MM.1S (cell line): ENCODE measurements at regions not wholly inside any gene's neighbourhood (a gene's known extent, or its start where the extent isn't known, plus 50 kb on each side); places are given as distances from the start of the nearest gene placed in this dataset.

ENCODE experiments used
- DNase-seq: peaks from one replicate; pipeline ENCODE4 v3.0.0-alpha.2; 2015
- H2AFZ ChIP-seq: fragments of 300-600 bp; sonication (generic); 2 replicates; pipeline ENCODE4 v1.6.0; 2016; ENCODE audit warnings: antibody characterized with exemption, low read length
- H3F3A ChIP-seq: fragments of 300-600 bp; sonication (generic); 2 replicates; pipeline ENCODE4 v1.6.1; 2016; ENCODE audit warnings: mild to moderate bottlenecking, antibody characterized with exemption, low read length, moderate library complexity, mixed read lengths; ENCODE audit not compliant: insufficient read depth
- H3K27ac ChIP-seq: fragments of 300-600 bp; sonication (generic); 2 replicates; pipeline ENCODE4 v1.5.1; 2016; ENCODE audit warnings: mild to moderate bottlenecking, low read length
- H3K27me3 ChIP-seq: fragments of 300-600 bp; sonication (generic); replicated peaks from 2 replicates; pipeline ENCODE4 v1.6.0; 2016; ENCODE audit warnings: low read length; ENCODE audit not compliant: insufficient read depth
- H3K36me3 ChIP-seq: fragments of 300-600 bp; sonication (generic); replicated peaks from 2 replicates; pipeline ENCODE4 v1.6.1; 2016; ENCODE audit warnings: mild to moderate bottlenecking, low read length, mixed read lengths; ENCODE audit not compliant: insufficient read depth
- H3K4me1 ChIP-seq: fragments of 300-600 bp; sonication (generic); 2 replicates; pipeline ENCODE4 v1.6.1; 2016; ENCODE audit warnings: low read length, mixed read lengths
- H3K4me2 ChIP-seq: fragments of 300-600 bp; sonication (generic); 2 replicates; pipeline ENCODE4 v1.6.0; 2016; ENCODE audit warnings: low read depth, low read length
- H3K4me3 ChIP-seq: fragments of 300-600 bp; sonication (generic); 2 replicates; pipeline ENCODE4 v1.5.1; 2016; ENCODE audit warnings: low read length, mixed read lengths
- H3K79me2 ChIP-seq: fragments of 300-600 bp; sonication (generic); 2 replicates; pipeline ENCODE4 v1.6.1; 2016; ENCODE audit warnings: mixed run types, low read length, mixed read lengths
- H3K9ac ChIP-seq: fragments of 300-600 bp; sonication (generic); 2 replicates; pipeline ENCODE4 v1.6.1; 2016; ENCODE audit warnings: low read length, mixed read lengths
- H3K9me2 ChIP-seq: fragments of 300-600 bp; sonication (generic); replicated peaks from 2 replicates; pipeline ENCODE4 v1.6.1; 2016; ENCODE audit warnings: mild to moderate bottlenecking, low read length, mixed read lengths; ENCODE audit not compliant: insufficient read depth
- H3K9me3 ChIP-seq: fragments of 300-600 bp; sonication (generic); replicated peaks from 2 replicates; pipeline ENCODE4 v1.6.1; 2016; ENCODE audit warnings: mild to moderate bottlenecking, low read length, mixed read lengths; ENCODE audit not compliant: insufficient read depth
- H4K20me1 ChIP-seq: fragments of 300-600 bp; sonication (generic); 2 replicates; pipeline ENCODE4 v1.6.1; 2016; ENCODE audit warnings: mild to moderate bottlenecking, low read length, moderate library complexity, mixed read lengths; ENCODE audit not compliant: insufficient read depth
- EZH2 ChIP-seq: fragments of 300-600 bp; sonication (generic); optimal IDR thresholded peaks from 2 replicates; pipeline ENCODE3; 2017; ENCODE audit warnings: low read depth, mild to moderate bottlenecking, antibody characterized with exemption, low read length, mixed read lengths
- EZH2phosphoT487 ChIP-seq: fragments of 300-600 bp; sonication (generic); IDR thresholded peaks from 2 replicates; pipeline ENCODE4 v1.6.1; 2018; ENCODE audit warnings: antibody characterized with exemption, low read length
- TF ChIP-seq, protein P1 (sequence below): fragments of 300-600 bp; sonication (generic); IDR thresholded peaks from 2 replicates; pipeline ENCODE4 v1.5.1; 2016; ENCODE audit warnings: antibody characterized with exemption, low read length, mixed read lengths

DNA sequence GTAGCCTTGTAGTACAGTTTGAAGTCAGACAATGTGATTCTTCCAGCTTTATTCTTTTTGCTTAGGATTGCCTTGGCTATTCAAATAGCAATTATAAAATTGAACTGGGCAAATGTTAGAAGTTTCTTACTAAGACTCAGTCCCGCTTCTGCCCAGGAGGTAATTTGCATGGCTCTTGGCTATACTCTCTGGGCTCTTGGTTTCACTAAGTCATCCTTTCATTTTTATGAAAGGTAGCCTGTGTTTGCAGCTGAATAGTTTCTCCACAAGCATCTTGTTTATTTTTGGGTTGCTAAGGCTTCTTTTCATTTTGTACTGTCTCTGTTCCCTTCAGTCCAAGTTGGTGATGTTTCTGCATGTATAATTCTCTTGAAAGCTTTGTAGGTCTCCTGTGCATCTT lies 340.6 kb downstream of the SH2D4B start:
- H3K9me2 ChIP-seq: no peaks in the 10 kb centered on the region
- peaks cover 3% of the 10 kb centered on the region; the same call in 1 of the 2 replicates for H3K4me1 ChIP-seq
- no peak overlapping the region for H3K4me2 ChIP-seq
- H4K20me1 ChIP-seq: no peaks in the 10 kb centered on the region
- no peaks in the 10 kb centered on the region for H3K79me2 ChIP-seq
- no peak overlapping the region for H3K4me3 ChIP-seq
- H3K27me3 ChIP-seq: no peaks in the 10 kb centered on the region
- no peak for DNase-seq
- no peaks in the 10 kb centered on the region for H3K36me3 ChIP-seq
- no peak overlapping the region for H3K9ac ChIP-seq
- H3K9me3 ChIP-seq: no peaks in the 10 kb centered on the region
- H3F3A ChIP-seq: no peaks in the 10 kb centered on the region
- no peak for TF ChIP-seq EZH2
- TF ChIP-seq EZH2phosphoT487: no peak
- TF ChIP-seq, protein P1, sequence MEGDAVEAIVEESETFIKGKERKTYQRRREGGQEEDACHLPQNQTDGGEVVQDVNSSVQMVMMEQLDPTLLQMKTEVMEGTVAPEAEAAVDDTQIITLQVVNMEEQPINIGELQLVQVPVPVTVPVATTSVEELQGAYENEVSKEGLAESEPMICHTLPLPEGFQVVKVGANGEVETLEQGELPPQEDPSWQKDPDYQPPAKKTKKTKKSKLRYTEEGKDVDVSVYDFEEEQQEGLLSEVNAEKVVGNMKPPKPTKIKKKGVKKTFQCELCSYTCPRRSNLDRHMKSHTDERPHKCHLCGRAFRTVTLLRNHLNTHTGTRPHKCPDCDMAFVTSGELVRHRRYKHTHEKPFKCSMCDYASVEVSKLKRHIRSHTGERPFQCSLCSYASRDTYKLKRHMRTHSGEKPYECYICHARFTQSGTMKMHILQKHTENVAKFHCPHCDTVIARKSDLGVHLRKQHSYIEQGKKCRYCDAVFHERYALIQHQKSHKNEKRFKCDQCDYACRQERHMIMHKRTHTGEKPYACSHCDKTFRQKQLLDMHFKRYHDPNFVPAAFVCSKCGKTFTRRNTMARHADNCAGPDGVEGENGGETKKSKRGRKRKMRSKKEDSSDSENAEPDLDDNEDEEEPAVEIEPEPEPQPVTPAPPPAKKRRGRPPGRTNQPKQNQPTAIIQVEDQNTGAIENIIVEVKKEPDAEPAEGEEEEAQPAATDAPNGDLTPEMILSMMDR: no peak
- H3K27ac ChIP-seq: no peak overlapping the region
- H2AFZ ChIP-seq: no peak overlapping the region

DNA sequence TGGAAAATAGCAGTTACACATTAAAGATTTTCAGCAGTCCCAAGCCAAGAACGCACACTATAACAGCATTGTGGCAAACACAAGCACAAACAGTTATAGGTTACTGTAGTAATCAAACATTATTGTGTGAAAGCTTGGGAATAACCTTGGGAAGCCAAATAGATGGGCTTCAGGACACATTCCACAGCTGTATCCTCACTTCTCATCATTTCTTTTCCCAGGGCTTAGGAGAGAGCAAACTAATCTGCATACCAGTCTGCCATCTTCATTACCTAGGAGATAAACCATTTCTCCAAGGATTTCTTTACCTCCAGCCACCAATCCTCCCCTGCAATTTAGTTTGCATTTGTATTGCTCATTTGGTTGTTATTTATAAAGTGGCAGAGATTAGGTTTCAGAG lies 352.4 kb downstream of the SH2D4B start:
- DNase-seq: no peak
- Histone ChIP-seq H3K79me2 (no peaks in the 10 kb centered on the region), H3K9ac (no peak overlapping the region), H3K4me2 (no peak overlapping the region), H3K27ac (no peak overlapping the region), H3K9me2 (no peaks in the 10 kb centered on the region), H3K4me1 (no peaks in the 10 kb centered on the region), H4K20me1 (no peaks in the 10 kb centered on the region), H3K36me3 (no peaks in the 10 kb centered on the region), H3K4me3 (no peak overlapping the region), H3F3A (no peaks in the 10 kb centered on the region), H2AFZ (no peak overlapping the region), H3K9me3 (no peaks in the 10 kb centered on the region), H3K27me3 (no peaks in the 10 kb centered on the region)
- TF ChIP-seq EZH2 (no peak), EZH2phosphoT487 (no peak)
- TF ChIP-seq, protein P1: no peak

DNA sequence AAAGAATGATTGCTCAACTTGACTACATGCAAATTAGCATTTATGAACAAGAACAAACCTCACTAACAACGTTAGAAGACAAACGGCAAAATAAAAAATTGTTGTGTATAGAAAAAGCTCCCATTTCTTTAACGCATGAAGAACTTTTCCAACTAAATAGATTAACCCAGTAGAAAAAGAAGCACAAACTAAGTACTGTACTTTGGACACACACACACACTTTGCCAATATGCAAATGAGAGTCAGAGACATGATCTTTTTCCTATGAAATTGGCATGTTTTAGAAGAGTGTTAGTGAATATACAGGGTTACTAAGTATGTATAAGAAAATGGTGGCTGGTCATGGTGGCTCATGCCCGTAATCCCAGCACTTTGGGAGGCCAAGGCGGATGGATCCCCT lies 355.6 kb downstream of the SH2D4B start:
- no peaks in the 10 kb centered on the region for H3K27me3 ChIP-seq
- TF ChIP-seq, protein P1: no peak
- TF ChIP-seq EZH2phosphoT487 (no peak), EZH2 (no peak)
- H3K4me1 ChIP-seq: no peaks in the 10 kb centered on the region
- no peaks in the 10 kb centered on the region for H3K36me3 ChIP-seq
- H3K27ac ChIP-seq: no peak overlapping the region
- DNase-seq: no peak
- no peak overlapping the region for H3K4me2 ChIP-seq
- no peaks in the 10 kb centered on the region for H3K79me2 ChIP-seq
- no peak overlapping the region for H3K4me3 ChIP-seq
- H3K9me2 ChIP-seq: no peaks in the 10 kb centered on the region
- H4K20me1 ChIP-seq: no peaks in the 10 kb centered on the region
- no peaks in the 10 kb centered on the region for H3K9me3 ChIP-seq
- no peak overlapping the region for H2AFZ ChIP-seq
- H3K9ac ChIP-seq: no peak overlapping the region
- H3F3A ChIP-seq: no peaks in the 10 kb centered on the region
